IMR-90 (cell line): ENCODE measurements at regions not wholly inside any gene's neighbourhood (a gene's known extent, or its start where the extent isn't known, plus 50 kb on each side); places are given as distances from the start of the nearest gene placed in this dataset.

Source experiments
- ATAC-seq: fragments of 200-7000 bp; cut with Tn5 transposase; 2 replicates; pipeline ENCODE4 v1.9.1; 2020; ENCODE audit warnings: low read depth, mild to moderate bottlenecking, moderate library complexity
- BruUV-seq: library from RNA; stranded (reverse); fragments of 400-500 nt; replicated peaks from 2 replicates; lab custom pipeline; 2021; lab: Mats Ljungman, UMichigan
- CTCF ChIA-PET: fragments of 300-600 bp; formaldehyde crosslinking; extraction: SDS; loops from one replicate; lab custom pipeline; 2021; ENCODE audit warnings: antibody characterized with exemption; lab: Yijun Ruan, JAX
- POLR2A ChIA-PET: fragments of 300-600 bp; sonication (Branson Sonifier 250); formaldehyde crosslinking; loops from one replicate; lab custom pipeline; 2022; ENCODE audit warnings: antibody characterized with exemption; ENCODE audit not compliant: unreplicated experiment; lab: Charles Lee
- DNase-seq: peaks from one replicate; pipeline ENCODE4 v3.0.0; 2013
- H2AFZ ChIP-seq: replicated peaks from 2 replicates; pipeline ENCODE3; 2013; ENCODE audit warnings: low read length, mild to moderate bottlenecking; ENCODE audit not compliant: poor library complexity
- H2AK5ac ChIP-seq: 2 replicates; pipeline ENCODE4 v1.6.1; 2013; ENCODE audit warnings: low read depth, low read length, inconsistent platforms
- H2AK9ac ChIP-seq: replicated peaks from 2 replicates; pipeline ENCODE3; 2013; ENCODE audit warnings: mild to moderate bottlenecking, low read depth, low read length, moderate library complexity; ENCODE audit not compliant: poor library complexity
- H2BK120ac ChIP-seq: 2 replicates; pipeline ENCODE4 v1.6.1; 2013; ENCODE audit warnings: low read depth, low read length, inconsistent platforms
- H2BK15ac ChIP-seq: 3 replicates; pipeline ENCODE4 v1.6.1; 2013; ENCODE audit warnings: low read depth, low read length, inconsistent platforms
- H2BK20ac ChIP-seq: 2 replicates; pipeline ENCODE4 v1.6.1; 2013; ENCODE audit warnings: low read depth, mild to moderate bottlenecking, inconsistent platforms, low read length, moderate library complexity
- H2BK5ac ChIP-seq: 2 replicates; pipeline ENCODE4 v1.6.1; 2013; ENCODE audit warnings: mild to moderate bottlenecking, low read depth, low read length, inconsistent platforms; ENCODE audit not compliant: poor library complexity, severe bottlenecking
- H3K14ac ChIP-seq: replicated peaks from 2 replicates; pipeline ENCODE4 v1.6.1; 2013; ENCODE audit warnings: low read depth, low read length, inconsistent platforms
- H3K18ac ChIP-seq: 2 replicates; pipeline ENCODE4 v1.6.1; 2013; ENCODE audit warnings: low read depth, low read length, control low read depth
- H3K23ac ChIP-seq: 2 replicates; pipeline ENCODE4 v1.6.1; 2013; ENCODE audit warnings: low read depth, low read length, inconsistent platforms
- H3K27ac ChIP-seq: 2 replicates; pipeline ENCODE4 v1.5.1; 2013; ENCODE audit warnings: mild to moderate bottlenecking, control low read depth, low read length; ENCODE audit not compliant: insufficient read depth
- H3K27me3 ChIP-seq: 2 replicates; pipeline ENCODE4 v1.6.1; 2013; ENCODE audit warnings: low read length; ENCODE audit not compliant: control insufficient read depth, insufficient read depth
- H3K36me3 ChIP-seq: 2 replicates; pipeline ENCODE4 v1.6.1; 2013; ENCODE audit warnings: low read length, mixed read lengths; ENCODE audit not compliant: control insufficient read depth, insufficient read depth
- H3K4ac ChIP-seq: 2 replicates; pipeline ENCODE4 v1.6.1; 2013; ENCODE audit warnings: low read depth, low read length, inconsistent platforms
- H3K4me1 ChIP-seq: 2 replicates; pipeline ENCODE4 v1.6.1; 2013; ENCODE audit warnings: low read length, mixed read lengths; ENCODE audit not compliant: control insufficient read depth, insufficient read depth
- H3K4me2 ChIP-seq: 2 replicates; pipeline ENCODE4 v1.6.1; 2013; ENCODE audit warnings: low read depth, mild to moderate bottlenecking, control low read depth, low read length, moderate library complexity
- H3K4me3 ChIP-seq: 2 replicates; pipeline ENCODE4 v1.5.1; 2013; ENCODE audit warnings: low read depth, mild to moderate bottlenecking, control low read depth, low read length, moderate library complexity; ENCODE audit not compliant: insufficient read depth
- H3K56ac ChIP-seq: 2 replicates; pipeline ENCODE4 v1.6.1; 2013; ENCODE audit warnings: low read length, inconsistent platforms; ENCODE audit not compliant: insufficient read depth; ENCODE audit errors: extremely low read depth
- H3K79me1 ChIP-seq, 2 experiments: 2 replicates each; pipeline ENCODE4 v1.6.1; 2013; ENCODE audit warnings: low read length in 2 of 2, inconsistent platforms in 1 of 2, low read depth in 1 of 2
- H3K9ac ChIP-seq: 2 replicates; pipeline ENCODE4 v1.6.1; 2013; ENCODE audit warnings: low read depth, low read length, control low read depth
- H3K9me1 ChIP-seq: 2 replicates; pipeline ENCODE4 v1.6.1; 2013; ENCODE audit warnings: low read length, inconsistent platforms; ENCODE audit not compliant: insufficient read depth
- H3K9me3 ChIP-seq: 2 replicates; pipeline ENCODE4 v1.6.1; 2013; ENCODE audit warnings: low read length; ENCODE audit not compliant: control insufficient read depth, insufficient read depth
- H4K20me1 ChIP-seq: 2 replicates; pipeline ENCODE4 v1.6.1; 2013; ENCODE audit warnings: low read length, inconsistent platforms; ENCODE audit not compliant: insufficient read depth
- H4K5ac ChIP-seq: 2 replicates; pipeline ENCODE4 v1.6.1; 2013; ENCODE audit warnings: mild to moderate bottlenecking, low read depth, low read length, control low read depth
- H4K8ac ChIP-seq, 2 experiments: 2 replicates each; pipeline ENCODE4 v1.6.1; 2013; ENCODE audit warnings: low read depth in 2 of 2, low read length in 2 of 2, control low read depth in 1 of 2, inconsistent platforms in 1 of 2
- H4K91ac ChIP-seq: 2 replicates; pipeline ENCODE4 v1.6.1; 2013; ENCODE audit warnings: low read depth, low read length, inconsistent platforms; ENCODE audit not compliant: insufficient read depth
- CHD1 ChIP-seq: IDR thresholded peaks from 2 replicates; pipeline ENCODE4 v1.6.1; 2012; ENCODE audit warnings: low read depth, low read length, improper control_type of control experiment
- MAZ ChIP-seq: IDR thresholded peaks from 2 replicates; pipeline ENCODE4 v1.6.1; 2012; ENCODE audit warnings: low read depth, mild to moderate bottlenecking, low read length, improper control_type of control experiment, moderate library complexity, borderline replicate concordance
- POLR2A ChIP-seq: IDR thresholded peaks from 2 replicates; pipeline ENCODE4 v1.6.1; 2012; ENCODE audit warnings: mild to moderate bottlenecking, low read depth, low read length
- SMC3 ChIP-seq: fragments of 150-350 bp; IDR thresholded peaks from 2 replicates; pipeline ENCODE4 v1.6.1; 2016; ENCODE audit warnings: low read depth, mild to moderate bottlenecking, antibody characterized with exemption, low read length, moderate library complexity
- WGBS, 2 experiments: methylation state at CpG; one replicate each; pipeline versions ENCODE4 v1.1.5 to v1.1.7; 2013; ENCODE audit warnings: missing lambda C conversion rate in 2 of 2; ENCODE audit not compliant: insufficient read length in 1 of 2; ENCODE audit errors: extremely low coverage in 2 of 2; 5-methylcytosine and 5-hydroxymethylcytosine counted together
- dilution Hi-C: fragments of 300-500 bp; cut with HindIII; formaldehyde crosslinking; loops from one replicate; pipeline ENCODE4 v1.14.3; 2018; ENCODE audit warnings: low sequenced_read_pairs; ENCODE audit not compliant: unreplicated experiment
- in situ Hi-C: fragments of 300-500 bp; cut with MboI; formaldehyde crosslinking; loops from 3 replicates; pipeline ENCODE4 v1.14.3; 2019; ENCODE audit warnings: low sequenced_read_pairs, inconsistent platforms, mixed read lengths
- intact Hi-C: fragments of 100-400 bp; cut with micrococcal nuclease; formaldehyde crosslinking; loops from 2 replicates; pipeline ENCODE4 v1.10.0; 2022
- TF ChIP-seq, protein P1 (sequence below): fragments of 150-350 bp; IDR thresholded peaks from 2 replicates; pipeline ENCODE4 v1.6.1; 2016; ENCODE audit warnings: low read depth, mild to moderate bottlenecking, low read length, moderate library complexity, borderline replicate concordance

DNA sequence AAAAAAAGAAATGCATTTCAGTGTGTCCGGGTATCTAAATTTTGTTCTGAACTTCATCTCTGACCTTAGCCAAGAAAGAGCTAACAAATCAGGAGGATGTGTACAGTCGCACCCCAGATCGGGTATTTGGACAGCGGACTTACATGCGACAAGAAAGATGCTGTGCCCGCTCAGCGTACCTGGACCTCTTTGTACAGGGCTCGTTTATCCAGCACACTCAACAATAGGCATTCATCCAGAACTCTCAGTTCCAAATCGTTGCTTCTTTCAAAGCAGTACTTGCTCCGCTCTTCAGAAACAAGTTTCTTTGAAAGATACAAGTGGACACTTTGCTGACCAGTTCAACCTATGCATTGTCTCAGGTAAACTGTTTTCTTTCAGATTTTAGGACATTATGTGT is 191.7 kb downstream of the LY86 start:
- ChIA-PET POLR2A (no interaction called here), CTCF (no interaction called here)
- Histone ChIP-seq H3K27me3 (peaks cover 5% of the 10 kb centered on the region), H2AK5ac (no peak overlapping the region), H3K56ac (no peak overlapping the region), H3K36me3 (no peaks in the 10 kb centered on the region), H3K27ac (no peak overlapping the region), H3K9me3 (no peaks in the 10 kb centered on the region), H3K4me1 (peaks cover 1% of the 10 kb centered on the region; the same call in 1 of the 2 replicates), H3K9me1 (no peaks in the 10 kb centered on the region), H3K23ac (no peak overlapping the region), H3K14ac (no peak overlapping the region), H2BK20ac (no peak overlapping the region), H3K4me2 (no peak overlapping the region), H2AK9ac (no peak overlapping the region), H2AFZ (no peak overlapping the region), H2BK120ac (no peak overlapping the region), H4K91ac (no peak overlapping the region), H2BK5ac (no peak overlapping the region), H3K9ac (no peak overlapping the region), H3K4me3 (no peak overlapping the region), H4K20me1 (no peaks in the 10 kb centered on the region), H3K18ac (no peak overlapping the region), H2BK15ac (no peak overlapping the region), H3K4ac (no peak overlapping the region), H3K79me1 (no peaks in the 10 kb centered on the region), H4K5ac (no peak overlapping the region), H4K8ac (no peak overlapping the region)
- DNase-seq (no peak), ATAC-seq (no peak)
- WGBS, 2 experiments, result 94% methylated on average over 3 of the region's 10 CpGs; no CpG with 5 or more reads in 1 of the 2 experiments
- no TSS peak for BruUV-seq
- in situ Hi-C loops, result no loop called here
- dilution Hi-C loops, result no loop called here
- intact Hi-C loops, result no loop called here
- TF ChIP-seq MAZ, result no peak
- TF ChIP-seq CHD1, result no peak
- TF ChIP-seq SMC3, result no peak
- no peak for TF ChIP-seq POLR2A
- TF ChIP-seq, protein P1, sequence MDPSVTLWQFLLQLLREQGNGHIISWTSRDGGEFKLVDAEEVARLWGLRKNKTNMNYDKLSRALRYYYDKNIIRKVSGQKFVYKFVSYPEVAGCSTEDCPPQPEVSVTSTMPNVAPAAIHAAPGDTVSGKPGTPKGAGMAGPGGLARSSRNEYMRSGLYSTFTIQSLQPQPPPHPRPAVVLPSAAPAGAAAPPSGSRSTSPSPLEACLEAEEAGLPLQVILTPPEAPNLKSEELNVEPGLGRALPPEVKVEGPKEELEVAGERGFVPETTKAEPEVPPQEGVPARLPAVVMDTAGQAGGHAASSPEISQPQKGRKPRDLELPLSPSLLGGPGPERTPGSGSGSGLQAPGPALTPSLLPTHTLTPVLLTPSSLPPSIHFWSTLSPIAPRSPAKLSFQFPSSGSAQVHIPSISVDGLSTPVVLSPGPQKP, result no peak
